HL-60 (cell line): ENCODE measurements at regions not wholly inside any gene's neighbourhood (a gene's known extent, or its start where the extent isn't known, plus 50 kb on each side); places are given as distances from the start of the nearest gene placed in this dataset.

Experiments
- DNase-seq, 2 experiments: peaks; one replicate each; pipeline ENCODE4 v3.0.0-alpha.2; 2010 to 2020; ENCODE audit warnings: low read depth in 1 of 2, low spot score in 1 of 2
- H3K27ac ChIP-seq: fragments of 250-450 bp; sonication (Bioruptor Pico); replicated peaks from 2 replicates; pipeline ENCODE4 v1.5.1; 2020; ENCODE audit warnings: mild to moderate bottlenecking, moderate library complexity
- H3K27me3 ChIP-seq: fragments of 250-450 bp; sonication (Bioruptor Pico); 2 replicates; pipeline ENCODE4 v1.5.1; 2021; ENCODE audit warnings: mild to moderate bottlenecking, moderate library complexity; ENCODE audit not compliant: insufficient read depth, poor library complexity, severe bottlenecking
- H3K4me3 ChIP-seq: replicated peaks from 2 replicates; pipeline ENCODE4 v1.5.1; 2011; ENCODE audit warnings: mild to moderate bottlenecking, control low read depth, low read length; ENCODE audit not compliant: insufficient read depth
- CTCF ChIP-seq: IDR thresholded peaks from one replicate; pipeline ENCODE4 v1.5.1; 2011; ENCODE audit warnings: low read length, control low read depth, inconsistent platforms; ENCODE audit not compliant: insufficient read depth
- GABPA ChIP-seq: IDR thresholded peaks from 2 replicates; pipeline ENCODE4 v1.6.1; 2012; ENCODE audit warnings: low read depth
- POLR2AphosphoS5 ChIP-seq: IDR thresholded peaks from 2 replicates; pipeline ENCODE4 v1.6.1; 2012; ENCODE audit warnings: low read depth
- SPI1 ChIP-seq: IDR thresholded peaks from 2 replicates; pipeline ENCODE4 v1.6.1; 2012; ENCODE audit warnings: low read depth, mild to moderate bottlenecking, borderline replicate concordance
- TF ChIP-seq, protein P1 (sequence below): IDR thresholded peaks from 2 replicates; pipeline ENCODE4 v1.6.1; 2012; ENCODE audit warnings: low read depth; ENCODE audit not compliant: insufficient replicate concordance

GRCh38 chr12:80031229-80031628, 68.1 kb upstream of the OTOGL start:
- H3K4me3 ChIP-seq: no peak overlapping the region
- TF ChIP-seq POLR2AphosphoS5 (no peak), GABPA (no peak), CTCF (no peak), SPI1 (no peak)
- TF ChIP-seq, protein P1, sequence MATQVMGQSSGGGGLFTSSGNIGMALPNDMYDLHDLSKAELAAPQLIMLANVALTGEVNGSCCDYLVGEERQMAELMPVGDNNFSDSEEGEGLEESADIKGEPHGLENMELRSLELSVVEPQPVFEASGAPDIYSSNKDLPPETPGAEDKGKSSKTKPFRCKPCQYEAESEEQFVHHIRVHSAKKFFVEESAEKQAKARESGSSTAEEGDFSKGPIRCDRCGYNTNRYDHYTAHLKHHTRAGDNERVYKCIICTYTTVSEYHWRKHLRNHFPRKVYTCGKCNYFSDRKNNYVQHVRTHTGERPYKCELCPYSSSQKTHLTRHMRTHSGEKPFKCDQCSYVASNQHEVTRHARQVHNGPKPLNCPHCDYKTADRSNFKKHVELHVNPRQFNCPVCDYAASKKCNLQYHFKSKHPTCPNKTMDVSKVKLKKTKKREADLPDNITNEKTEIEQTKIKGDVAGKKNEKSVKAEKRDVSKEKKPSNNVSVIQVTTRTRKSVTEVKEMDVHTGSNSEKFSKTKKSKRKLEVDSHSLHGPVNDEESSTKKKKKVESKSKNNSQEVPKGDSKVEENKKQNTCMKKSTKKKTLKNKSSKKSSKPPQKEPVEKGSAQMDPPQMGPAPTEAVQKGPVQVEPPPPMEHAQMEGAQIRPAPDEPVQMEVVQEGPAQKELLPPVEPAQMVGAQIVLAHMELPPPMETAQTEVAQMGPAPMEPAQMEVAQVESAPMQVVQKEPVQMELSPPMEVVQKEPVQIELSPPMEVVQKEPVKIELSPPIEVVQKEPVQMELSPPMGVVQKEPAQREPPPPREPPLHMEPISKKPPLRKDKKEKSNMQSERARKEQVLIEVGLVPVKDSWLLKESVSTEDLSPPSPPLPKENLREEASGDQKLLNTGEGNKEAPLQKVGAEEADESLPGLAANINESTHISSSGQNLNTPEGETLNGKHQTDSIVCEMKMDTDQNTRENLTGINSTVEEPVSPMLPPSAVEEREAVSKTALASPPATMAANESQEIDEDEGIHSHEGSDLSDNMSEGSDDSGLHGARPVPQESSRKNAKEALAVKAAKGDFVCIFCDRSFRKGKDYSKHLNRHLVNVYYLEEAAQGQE: no peak
- DNase-seq: no peak
- H3K27me3 ChIP-seq: no peaks in the 10 kb centered on the region
- H3K27ac ChIP-seq: no peak overlapping the region

- no peak overlapping the region for H3K27ac ChIP-seq
- no peak for TF ChIP-seq CTCF
- TF ChIP-seq POLR2AphosphoS5: no peak
- no peak for TF ChIP-seq GABPA
- TF ChIP-seq, protein P1: no peak
- TF ChIP-seq SPI1: no peak
- DNase-seq: no peak
Measured at GRCh38 chr12:80025638-80026037, 73.7 kb upstream of the OTOGL start.

GRCh38 chr12:80019691-80020090, 79.6 kb upstream of the OTOGL start:
- TF ChIP-seq SPI1 (no peak), POLR2AphosphoS5 (no peak), GABPA (no peak), CTCF (no peak)
- TF ChIP-seq, protein P1: no peak
- DNase-seq: no peak
- Histone ChIP-seq H3K27ac (no peak overlapping the region), H3K27me3 (no peaks in the 10 kb centered on the region), H3K4me3 (no peak overlapping the region)

More at GRCh38 chr12:80025638-80026037, 73.7 kb upstream of the OTOGL start:
- Histone ChIP-seq H3K27me3 (no peaks in the 10 kb centered on the region), H3K4me3 (no peak overlapping the region)
